Osteoblast (primary cell): ENCODE measurements at regions not wholly inside any gene's neighbourhood (a gene's known extent, or its start where the extent isn't known, plus 50 kb on each side); places are given as distances from the start of the nearest gene placed in this dataset.

ENCODE experiments used
- DNase-seq: peaks from one replicate; pipeline ENCODE4 v3.0.0; 2011; ENCODE audit warnings: low spot score, mixed read lengths; ENCODE audit not compliant: insufficient read length; ENCODE audit errors: missing footprints
- H2AFZ ChIP-seq: 2 replicates; pipeline ENCODE4 v1.6.0; 2011; ENCODE audit warnings: mild to moderate bottlenecking, low read length
- H3K27ac ChIP-seq: 2 replicates; pipeline ENCODE4 v1.5.1; 2011; ENCODE audit warnings: mild to moderate bottlenecking, low read depth, low read length, moderate library complexity
- H3K27me3 ChIP-seq: 2 replicates; pipeline ENCODE4 v1.6.0; 2012; ENCODE audit warnings: mild to moderate bottlenecking, control low read depth, inconsistent platforms, low read length, moderate library complexity; ENCODE audit not compliant: insufficient read depth
- H3K36me3 ChIP-seq: 2 replicates; pipeline ENCODE4 v1.5.1; 2011; ENCODE audit warnings: mild to moderate bottlenecking, low read length, control low read depth, moderate library complexity; ENCODE audit not compliant: insufficient read depth
- H3K4me1 ChIP-seq: 2 replicates; pipeline ENCODE4 v1.5.1; 2011; ENCODE audit warnings: mild to moderate bottlenecking, low read length, control low read depth, moderate library complexity; ENCODE audit not compliant: insufficient read depth
- H3K4me2 ChIP-seq: 2 replicates; pipeline ENCODE4 v1.6.0; 2011; ENCODE audit warnings: mild to moderate bottlenecking, low read length; ENCODE audit not compliant: insufficient read depth
- H3K4me3 ChIP-seq: fragments of 200-600 bp; sonication (generic); 3 replicates; pipeline ENCODE4 v1.5.1; 2012; ENCODE audit warnings: mild to moderate bottlenecking, low read length, inconsistent platforms; ENCODE audit not compliant: insufficient read depth
- H3K79me2 ChIP-seq: 2 replicates; pipeline ENCODE4 v1.6.0; 2012; ENCODE audit warnings: mild to moderate bottlenecking, low read length, control low read depth, inconsistent platforms; ENCODE audit not compliant: insufficient read depth
- H3K9me3 ChIP-seq: 2 replicates; pipeline ENCODE4 v1.5.1; 2011; ENCODE audit warnings: low read depth, low read length, control low read depth
- H4K20me1 ChIP-seq: 2 replicates; pipeline ENCODE4 v1.6.0; 2012; ENCODE audit warnings: mild to moderate bottlenecking, low read length, control low read depth; ENCODE audit not compliant: insufficient read depth
- TF ChIP-seq, protein P1 (sequence below): IDR thresholded peaks from 2 replicates; pipeline ENCODE4 v1.5.1; 2011; ENCODE audit warnings: mild to moderate bottlenecking, low read depth, low read length, moderate library complexity; ENCODE audit errors: extremely low read depth

DNA sequence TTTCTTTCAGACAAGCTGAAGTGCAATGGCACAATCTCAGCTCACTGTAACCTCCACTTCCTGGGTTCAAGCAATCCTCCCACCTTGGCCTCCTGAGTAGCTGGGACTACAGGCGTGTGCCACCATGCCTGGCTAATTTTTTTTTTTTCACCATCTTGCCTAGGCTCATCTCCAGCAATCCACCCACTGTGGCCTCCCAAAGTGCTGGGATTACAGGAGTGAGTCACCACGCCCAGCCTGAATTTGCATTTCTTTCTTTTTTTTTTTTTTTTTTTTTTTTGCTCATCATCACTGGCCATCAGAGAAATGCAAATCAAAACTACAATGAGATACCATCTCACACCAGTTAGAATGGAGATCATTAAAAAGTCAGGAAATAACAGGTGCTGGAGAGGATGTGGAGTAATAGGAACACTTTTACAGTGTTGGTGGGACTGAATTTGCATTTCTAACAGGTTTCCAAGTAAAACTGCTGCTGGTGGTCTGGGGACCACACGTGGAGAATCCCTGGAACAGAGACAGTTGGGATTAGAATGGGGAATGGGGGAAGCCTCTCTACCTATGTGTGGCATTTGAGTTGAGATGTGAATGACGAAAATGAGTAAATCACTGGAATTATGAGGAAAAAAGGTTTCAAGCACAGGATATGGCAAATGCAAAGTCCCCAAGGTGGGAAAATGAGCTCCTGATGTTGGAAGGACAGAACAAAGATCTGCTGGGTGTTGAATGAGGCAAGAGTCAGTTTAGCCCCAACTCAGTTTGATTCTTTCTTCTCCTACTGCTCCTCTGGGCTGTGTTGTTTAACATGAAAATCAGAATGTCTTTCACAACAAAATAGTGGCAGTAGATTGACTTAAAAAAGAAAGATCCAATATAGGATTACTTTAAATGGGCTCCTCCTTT is 88.8 kb upstream of the MAP4K4 start:
- DNase-seq, result no peak
- no peak overlapping the region for H3K4me2 ChIP-seq
- no peak overlapping the region for H3K4me3 ChIP-seq
- no peak overlapping the region for H2AFZ ChIP-seq
- H3K9me3 ChIP-seq, result no peaks in the 10 kb centered on the region
- TF ChIP-seq, protein P1, sequence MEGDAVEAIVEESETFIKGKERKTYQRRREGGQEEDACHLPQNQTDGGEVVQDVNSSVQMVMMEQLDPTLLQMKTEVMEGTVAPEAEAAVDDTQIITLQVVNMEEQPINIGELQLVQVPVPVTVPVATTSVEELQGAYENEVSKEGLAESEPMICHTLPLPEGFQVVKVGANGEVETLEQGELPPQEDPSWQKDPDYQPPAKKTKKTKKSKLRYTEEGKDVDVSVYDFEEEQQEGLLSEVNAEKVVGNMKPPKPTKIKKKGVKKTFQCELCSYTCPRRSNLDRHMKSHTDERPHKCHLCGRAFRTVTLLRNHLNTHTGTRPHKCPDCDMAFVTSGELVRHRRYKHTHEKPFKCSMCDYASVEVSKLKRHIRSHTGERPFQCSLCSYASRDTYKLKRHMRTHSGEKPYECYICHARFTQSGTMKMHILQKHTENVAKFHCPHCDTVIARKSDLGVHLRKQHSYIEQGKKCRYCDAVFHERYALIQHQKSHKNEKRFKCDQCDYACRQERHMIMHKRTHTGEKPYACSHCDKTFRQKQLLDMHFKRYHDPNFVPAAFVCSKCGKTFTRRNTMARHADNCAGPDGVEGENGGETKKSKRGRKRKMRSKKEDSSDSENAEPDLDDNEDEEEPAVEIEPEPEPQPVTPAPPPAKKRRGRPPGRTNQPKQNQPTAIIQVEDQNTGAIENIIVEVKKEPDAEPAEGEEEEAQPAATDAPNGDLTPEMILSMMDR, result no peak
- H3K79me2 ChIP-seq, result no peaks in the 10 kb centered on the region
- H3K4me1 ChIP-seq, result no peaks in the 10 kb centered on the region
- H3K27ac ChIP-seq, result no peak overlapping the region
- H3K36me3 ChIP-seq, result no peaks in the 10 kb centered on the region
- no peaks in the 10 kb centered on the region for H4K20me1 ChIP-seq
- no peaks in the 10 kb centered on the region for H3K27me3 ChIP-seq

DNA sequence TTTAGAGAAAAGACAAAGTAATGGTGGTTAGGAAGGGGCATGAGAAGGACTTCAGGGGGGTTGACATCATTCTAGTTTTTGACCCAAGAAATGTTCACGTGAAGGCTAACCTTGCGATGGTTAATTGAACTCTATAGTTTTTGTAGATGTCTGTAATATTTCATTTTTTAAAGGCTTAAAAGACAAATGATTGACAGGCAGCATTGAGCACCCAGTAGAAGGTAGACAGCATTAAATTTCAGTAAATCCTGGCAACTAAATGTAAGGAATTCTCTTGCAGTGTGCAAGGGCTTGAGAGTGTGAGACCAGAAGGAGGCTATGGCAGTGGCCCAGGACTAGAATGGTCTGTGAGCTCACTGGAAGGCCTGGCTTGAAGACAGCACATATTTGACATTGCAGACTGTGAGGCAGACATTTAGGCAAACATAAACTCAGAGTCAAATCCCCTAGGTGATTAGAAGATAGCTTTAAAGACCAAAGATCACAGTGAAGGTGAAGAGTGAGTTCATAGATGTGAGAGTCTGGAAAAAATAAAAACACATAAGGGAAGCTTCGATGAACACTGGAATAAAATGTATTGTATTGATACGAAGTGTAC is 100.1 kb upstream of the MAP4K4 start:
- TF ChIP-seq, protein P1, result no peak
- no peaks in the 10 kb centered on the region for H3K27me3 ChIP-seq
- no peaks in the 10 kb centered on the region for H3K4me1 ChIP-seq
- H3K4me2 ChIP-seq, result no peak overlapping the region
- no peak overlapping the region for H3K27ac ChIP-seq
- H3K79me2 ChIP-seq, result no peaks in the 10 kb centered on the region
- H3K4me3 ChIP-seq, result no peak overlapping the region
- no peaks in the 10 kb centered on the region for H4K20me1 ChIP-seq
- no peaks in the 10 kb centered on the region for H3K36me3 ChIP-seq
- no peak overlapping the region for H2AFZ ChIP-seq
- DNase-seq, result peak; percentile 14
- H3K9me3 ChIP-seq, result no peaks in the 10 kb centered on the region

DNA sequence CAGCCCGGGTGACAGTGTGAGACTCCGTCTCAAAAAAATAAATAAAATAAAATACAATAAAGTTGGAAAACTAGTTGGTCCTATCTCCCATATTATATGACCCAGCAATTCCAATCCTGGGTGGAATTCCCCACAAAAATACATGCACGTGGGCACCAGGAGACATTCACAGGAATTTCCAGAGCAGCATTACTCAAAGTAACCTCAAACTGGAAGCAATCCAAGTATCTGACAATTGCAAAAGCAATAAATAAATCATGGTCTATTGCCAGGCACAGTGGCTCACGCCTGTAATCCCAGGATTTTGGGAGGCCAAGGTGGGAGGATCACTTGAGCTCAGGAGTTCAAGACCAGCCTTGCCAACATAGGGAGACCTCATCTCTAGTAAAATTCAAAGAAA is 101.2 kb upstream of the MAP4K4 start:
- TF ChIP-seq, protein P1, result no peak
- H3K4me2 ChIP-seq, result no peak overlapping the region
- no peaks in the 10 kb centered on the region for H3K36me3 ChIP-seq
- DNase-seq, result peak; percentile 17
- H3K9me3 ChIP-seq, result no peaks in the 10 kb centered on the region
- no peak overlapping the region for H3K27ac ChIP-seq
- H3K4me1 ChIP-seq, result no peaks in the 10 kb centered on the region
- H2AFZ ChIP-seq, result no peak overlapping the region
- no peaks in the 10 kb centered on the region for H4K20me1 ChIP-seq
- H3K4me3 ChIP-seq, result no peak overlapping the region
- H3K79me2 ChIP-seq, result no peaks in the 10 kb centered on the region
- H3K27me3 ChIP-seq, result no peaks in the 10 kb centered on the region

DNA sequence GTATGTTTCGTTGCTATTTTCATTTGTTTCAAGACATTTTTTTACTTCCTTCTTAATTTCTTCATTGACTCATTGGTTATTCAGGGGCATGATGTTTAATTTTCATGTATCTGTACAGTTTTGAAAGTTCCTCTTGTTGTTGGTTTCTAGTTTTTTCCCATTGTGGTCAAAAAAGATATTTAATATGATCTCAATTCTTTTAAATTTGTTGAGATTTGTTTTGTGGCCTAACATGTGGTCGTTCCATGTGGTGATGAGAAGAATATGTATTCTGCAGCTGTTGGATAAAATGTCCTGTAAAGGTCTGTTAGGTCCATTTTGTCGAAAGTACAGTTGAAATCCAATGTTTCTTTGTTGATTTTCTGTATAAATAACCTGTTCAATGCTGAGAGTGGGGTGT is 110.3 kb upstream of the MAP4K4 start:
- TF ChIP-seq, protein P1, result no peak
- DNase-seq, result no peak
- no peak overlapping the region for H3K27ac ChIP-seq

More for the DNA sequence above, 110.3 kb upstream of the MAP4K4 start:
- H3K4me1 ChIP-seq, result no peaks in the 10 kb centered on the region
- no peaks in the 10 kb centered on the region for H3K36me3 ChIP-seq
- no peaks in the 10 kb centered on the region for H3K27me3 ChIP-seq
- no peak overlapping the region for H3K4me2 ChIP-seq
- no peaks in the 10 kb centered on the region for H4K20me1 ChIP-seq
- H2AFZ ChIP-seq, result no peak overlapping the region
- no peaks in the 10 kb centered on the region for H3K9me3 ChIP-seq
- H3K79me2 ChIP-seq, result no peaks in the 10 kb centered on the region
- no peak overlapping the region for H3K4me3 ChIP-seq
